VCaP (cell line): ENCODE measurements at regions not wholly inside any gene's neighbourhood (a gene's known extent, or its start where the extent isn't known, plus 50 kb on each side); places are given as distances from the start of the nearest gene placed in this dataset.
"Not testable (repeated sequence)": the region's sequence is repeated elsewhere in the genome, so short reads cannot be mapped to it uniquely, and the experiment has no call there.

ENCODE experiments used
- H3K27ac ChIP-seq: fragments of 450-650 bp; 2 replicates; pipeline ENCODE4 v1.5.1; 2017
- TF ChIP-seq, protein P1 (sequence below): fragments of 450-650 bp; conservative IDR thresholded peaks from 2 replicates; pipeline ENCODE4 v1.5.1; 2017; ENCODE audit warnings: mild to moderate bottlenecking, moderate library complexity

DNA sequence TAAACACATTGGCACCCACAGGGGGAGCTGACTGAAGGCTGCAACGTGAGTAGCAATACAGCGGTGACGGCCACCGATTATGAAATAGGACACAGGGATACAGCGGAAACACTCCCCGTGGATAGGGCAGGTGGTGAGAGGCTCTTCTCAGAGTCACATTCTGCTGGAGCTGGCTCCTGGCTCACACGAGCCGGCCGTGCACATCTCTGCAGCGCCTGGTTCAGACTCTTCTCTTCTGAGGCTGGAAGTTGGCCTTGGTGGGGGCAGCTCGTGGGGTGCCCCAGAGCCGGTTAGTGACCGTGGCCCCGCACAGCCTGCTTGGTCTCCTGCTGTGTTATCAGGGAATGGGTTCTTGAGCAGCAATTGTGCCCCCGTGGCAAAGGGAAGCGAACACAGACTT lies 61.3 kb upstream of the EN2 start:
- no peak overlapping the region for H3K27ac ChIP-seq
- TF ChIP-seq, protein P1, sequence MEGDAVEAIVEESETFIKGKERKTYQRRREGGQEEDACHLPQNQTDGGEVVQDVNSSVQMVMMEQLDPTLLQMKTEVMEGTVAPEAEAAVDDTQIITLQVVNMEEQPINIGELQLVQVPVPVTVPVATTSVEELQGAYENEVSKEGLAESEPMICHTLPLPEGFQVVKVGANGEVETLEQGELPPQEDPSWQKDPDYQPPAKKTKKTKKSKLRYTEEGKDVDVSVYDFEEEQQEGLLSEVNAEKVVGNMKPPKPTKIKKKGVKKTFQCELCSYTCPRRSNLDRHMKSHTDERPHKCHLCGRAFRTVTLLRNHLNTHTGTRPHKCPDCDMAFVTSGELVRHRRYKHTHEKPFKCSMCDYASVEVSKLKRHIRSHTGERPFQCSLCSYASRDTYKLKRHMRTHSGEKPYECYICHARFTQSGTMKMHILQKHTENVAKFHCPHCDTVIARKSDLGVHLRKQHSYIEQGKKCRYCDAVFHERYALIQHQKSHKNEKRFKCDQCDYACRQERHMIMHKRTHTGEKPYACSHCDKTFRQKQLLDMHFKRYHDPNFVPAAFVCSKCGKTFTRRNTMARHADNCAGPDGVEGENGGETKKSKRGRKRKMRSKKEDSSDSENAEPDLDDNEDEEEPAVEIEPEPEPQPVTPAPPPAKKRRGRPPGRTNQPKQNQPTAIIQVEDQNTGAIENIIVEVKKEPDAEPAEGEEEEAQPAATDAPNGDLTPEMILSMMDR = no peak

DNA sequence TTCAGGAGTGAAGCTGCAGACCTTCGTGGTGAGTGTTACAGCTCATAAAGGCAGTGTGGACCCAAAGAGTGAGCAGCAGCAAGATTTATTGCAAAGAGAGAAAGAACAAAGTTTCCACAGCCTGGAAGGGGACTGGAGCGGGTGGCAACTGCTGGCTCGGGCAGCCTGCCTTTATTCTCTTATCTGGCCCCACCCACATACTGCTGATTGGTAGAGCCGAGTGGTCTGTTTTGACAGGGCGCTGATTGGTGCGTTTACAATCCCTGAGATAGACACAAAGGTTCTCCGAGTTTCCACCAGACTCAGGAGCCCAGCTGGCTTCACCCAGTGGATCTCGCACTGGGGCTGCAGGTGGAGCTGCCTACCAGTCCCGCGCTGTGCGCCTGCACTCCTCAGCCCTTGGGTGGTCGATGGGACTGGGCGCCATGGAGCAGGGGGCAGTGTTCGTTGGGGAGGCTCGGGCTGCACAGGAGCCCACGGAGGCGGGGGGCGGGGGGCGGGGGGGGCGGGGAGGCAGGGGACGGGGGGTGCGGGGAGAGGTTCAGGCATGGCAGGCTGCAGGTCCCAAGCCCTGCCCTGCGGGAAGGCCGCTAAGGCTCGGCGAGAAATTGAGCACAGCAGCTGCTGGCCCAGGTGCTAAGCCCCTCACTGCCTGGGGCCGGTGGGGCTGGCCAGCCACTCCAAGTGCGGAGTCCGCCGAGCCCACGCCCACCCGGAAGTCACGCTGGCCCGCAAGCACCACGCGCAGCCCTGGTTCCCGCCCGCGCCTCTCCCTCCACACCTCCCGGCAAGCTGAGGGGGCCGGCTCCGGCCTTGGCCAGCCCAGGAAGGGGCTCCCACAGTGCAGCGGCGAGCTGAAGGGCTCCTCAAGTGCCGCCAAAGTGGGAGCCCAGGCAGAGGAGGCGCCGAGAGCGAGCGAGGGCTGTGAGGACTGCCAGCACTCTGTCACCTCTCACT lies 59.9 kb upstream of the EN2 start:
- not testable (repeated sequence) for H3K27ac ChIP-seq

DNA sequence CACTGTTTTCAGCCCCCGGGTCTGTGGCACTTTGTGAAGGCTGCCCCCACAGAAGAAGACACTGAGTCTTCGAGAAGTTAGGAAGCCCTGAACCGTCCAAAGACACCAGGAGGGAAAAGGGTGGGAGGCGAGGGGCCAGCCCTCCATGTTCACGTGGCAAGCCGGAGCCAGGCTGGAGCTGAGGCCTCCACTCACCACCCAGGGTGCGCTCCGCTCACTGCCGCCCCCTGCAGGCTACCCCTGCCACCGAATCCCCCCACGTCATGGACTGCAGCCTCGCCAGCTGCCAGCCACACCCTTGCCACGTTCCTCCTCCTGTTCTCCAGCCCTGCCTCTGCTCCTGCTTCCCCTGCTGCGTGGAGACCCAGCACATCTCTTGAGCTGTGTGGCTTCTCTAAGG lies 59.0 kb upstream of the EN2 start:
- TF ChIP-seq, protein P1 = no peak; the same call in 1 of the 2 replicates
- H3K27ac ChIP-seq = no peak overlapping the region

DNA sequence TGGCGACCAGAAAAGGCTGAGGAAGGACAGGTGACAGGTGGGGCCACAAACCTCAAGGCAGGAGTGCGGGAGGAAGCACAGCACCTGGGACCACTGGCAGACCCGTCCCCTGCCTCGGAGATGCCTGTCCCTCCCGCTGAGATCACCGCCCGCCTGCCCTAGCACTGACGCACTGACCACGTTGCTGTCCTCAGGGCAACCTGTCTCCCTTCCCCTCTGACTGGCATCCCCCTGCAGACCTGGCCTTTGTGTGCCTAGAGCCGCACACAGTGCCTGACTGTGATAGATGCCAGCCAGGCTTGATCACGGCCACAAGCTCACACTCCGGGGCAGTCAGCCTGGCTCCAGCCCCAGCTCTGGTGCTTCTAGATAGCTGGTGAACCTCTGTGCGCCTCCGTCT lies 58.4 kb upstream of the EN2 start:
- no peak overlapping the region for H3K27ac ChIP-seq
- TF ChIP-seq, protein P1 = no peak

DNA sequence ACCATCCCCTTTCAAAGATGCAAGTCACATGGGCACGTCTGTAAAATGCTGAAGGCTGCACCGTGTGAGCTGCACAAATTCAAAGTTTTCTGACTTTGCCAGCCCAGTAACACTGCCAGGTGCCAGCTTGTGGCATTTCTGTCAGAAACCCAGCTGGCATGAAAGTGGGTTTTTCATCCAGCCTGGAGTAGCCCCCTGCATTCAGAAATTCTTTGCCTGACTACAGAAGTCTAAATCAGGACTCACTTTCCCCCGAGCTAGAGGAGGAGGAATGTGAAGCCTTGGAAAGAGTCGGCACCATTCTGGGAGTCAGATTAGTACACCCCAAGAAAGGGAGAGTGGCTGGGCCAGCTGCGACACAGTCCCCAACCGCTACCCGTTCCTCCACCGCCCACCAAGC lies 56.7 kb upstream of the EN2 start:
- H3K27ac ChIP-seq = no peak overlapping the region
- TF ChIP-seq, protein P1 = no peak

DNA sequence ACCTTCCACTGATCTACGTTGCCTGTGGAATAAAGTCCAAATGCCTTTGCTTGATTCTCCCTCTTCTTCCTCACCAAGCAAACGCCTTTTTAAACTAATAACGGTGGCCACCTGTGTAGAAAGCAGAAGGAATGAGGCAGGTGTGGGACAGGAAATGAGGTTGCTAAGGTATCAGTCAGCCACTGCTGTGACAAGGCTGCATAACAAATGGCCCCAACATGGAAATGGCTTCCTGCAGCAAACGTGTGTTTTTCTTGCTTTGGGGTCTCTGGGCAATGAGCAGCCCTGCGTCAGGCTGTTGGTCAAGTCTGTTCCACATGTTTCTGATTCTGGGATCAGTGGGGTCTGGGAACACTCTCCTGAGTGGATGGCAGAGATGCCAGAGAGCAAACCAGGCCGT lies 56.0 kb upstream of the EN2 start:
- H3K27ac ChIP-seq = no peak overlapping the region
- TF ChIP-seq, protein P1 = no peak

DNA sequence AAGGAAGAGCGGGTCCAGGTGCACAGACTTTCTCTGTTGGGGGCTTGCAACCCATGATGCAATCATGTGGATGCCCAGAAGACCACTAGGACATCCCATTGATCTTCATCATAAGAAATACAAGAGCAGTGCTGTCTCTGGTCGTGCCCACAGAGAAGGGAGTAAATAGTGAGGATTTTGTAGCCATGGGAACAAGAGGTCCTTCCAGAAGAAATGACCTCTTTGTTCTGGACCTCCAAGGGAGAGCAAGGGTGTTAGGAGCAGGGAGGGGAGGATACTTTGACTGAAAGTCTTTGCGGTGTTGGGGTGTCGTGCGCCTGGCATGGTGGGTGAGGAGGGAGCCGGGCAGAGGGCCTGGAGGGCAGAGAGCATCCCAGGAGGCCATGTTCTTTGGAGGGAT lies 55.0 kb upstream of the EN2 start:
- TF ChIP-seq, protein P1 = no peak
- H3K27ac ChIP-seq = no peak overlapping the region

DNA sequence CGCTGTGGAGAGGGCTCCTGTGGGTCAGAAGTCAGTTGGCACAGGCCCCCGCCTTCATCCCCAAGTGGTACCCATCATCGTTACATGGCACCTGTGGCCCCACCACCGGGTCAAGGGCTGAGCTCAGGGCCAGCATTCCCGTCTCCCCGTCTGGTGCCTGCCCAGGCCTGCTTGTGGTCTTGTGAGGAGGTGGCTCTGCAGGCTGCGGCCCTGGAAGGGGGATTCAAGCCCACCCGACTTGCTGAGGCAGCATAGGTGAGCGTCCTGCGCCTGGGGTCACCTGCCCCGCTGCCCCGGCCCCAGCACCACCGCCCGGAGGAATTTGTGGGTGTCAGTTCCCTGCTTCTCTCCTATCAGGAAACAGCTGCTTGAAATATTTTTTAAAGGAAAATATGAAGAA lies 53.0 kb upstream of the EN2 start:
- H3K27ac ChIP-seq = no peak overlapping the region
- TF ChIP-seq, protein P1 = no peak
